Keratinocyte (primary cell): ENCODE measurements at regions not wholly inside any gene's neighbourhood (a gene's known extent, or its start where the extent isn't known, plus 50 kb on each side); places are given as distances from the start of the nearest gene placed in this dataset.

Experiments used
- DNase-seq: peaks from one replicate; pipeline ENCODE4 v3.0.0-alpha.2; 2011; ENCODE audit warnings: low read depth, missing footprints, low spot score
- FAIRE-seq: peaks from 2 replicates; lab custom pipeline; 2011; peaks lifted over from hg19 to GRCh38; lab: Jason Lieb, UNC
- H2AFZ ChIP-seq: 2 replicates; pipeline ENCODE4 v1.6.0; 2012; ENCODE audit warnings: low read length, control low read depth, inconsistent platforms; ENCODE audit not compliant: control insufficient read depth
- H3K27ac ChIP-seq: 2 replicates; pipeline ENCODE4 v1.5.1; 2011; ENCODE audit warnings: low read length; ENCODE audit not compliant: control insufficient read depth, insufficient read depth
- H3K27me3 ChIP-seq: 3 replicates; pipeline ENCODE4 v1.6.0; 2011; ENCODE audit warnings: low read length; ENCODE audit not compliant: control insufficient read depth, insufficient read depth; ENCODE audit errors: extremely low read depth
- H3K36me3 ChIP-seq, 2 experiments: 2 replicates in 1 of 2; 3 replicates in 1 of 2; pipeline ENCODE4 v1.5.1; 2011; ENCODE audit warnings: low read length in 2 of 2, mild to moderate bottlenecking in 1 of 2; ENCODE audit not compliant: control insufficient read depth in 2 of 2, insufficient read depth in 2 of 2; ENCODE audit errors: extremely low read depth in 1 of 2
- H3K4me1 ChIP-seq: 3 replicates; pipeline ENCODE4 v1.5.1; 2011; ENCODE audit warnings: low read length; ENCODE audit not compliant: control insufficient read depth, insufficient read depth; ENCODE audit errors: extremely low read depth
- H3K4me2 ChIP-seq: 3 replicates; pipeline ENCODE4 v1.6.0; 2011; ENCODE audit warnings: low read depth, low read length; ENCODE audit not compliant: control insufficient read depth, insufficient read depth; ENCODE audit errors: extremely low read depth
- H3K4me3 ChIP-seq, 3 experiments: fragments of 200-600 bp in 1 of 3; sonication (generic) in 1 of 3; 2 replicates in 2 of 3; 3 replicates in 1 of 3; pipeline ENCODE4 v1.5.1; 2011 to 2016; ENCODE audit warnings: low read length in 3 of 3, mild to moderate bottlenecking in 3 of 3, control low read depth in 2 of 3, inconsistent platforms in 1 of 3, low read depth in 1 of 3, mixed read lengths in 1 of 3, mixed run types in 1 of 3, moderate library complexity in 1 of 3; ENCODE audit not compliant: control insufficient read depth in 2 of 3, insufficient read depth in 2 of 3; ENCODE audit errors: extremely low read depth in 1 of 3
- H3K79me2 ChIP-seq: 2 replicates; pipeline ENCODE4 v1.6.0; 2012; ENCODE audit warnings: low read length; ENCODE audit not compliant: control insufficient read depth, insufficient read depth
- H3K9ac ChIP-seq: 3 replicates; pipeline ENCODE4 v1.6.0; 2011; ENCODE audit warnings: low read length; ENCODE audit not compliant: control insufficient read depth, insufficient read depth; ENCODE audit errors: extremely low read depth
- H3K9me1 ChIP-seq: 3 replicates; pipeline ENCODE4 v1.6.0; 2011; ENCODE audit warnings: low read length; ENCODE audit not compliant: control insufficient read depth, insufficient read depth; ENCODE audit errors: extremely low read depth
- H3K9me3 ChIP-seq: 2 replicates; pipeline ENCODE4 v1.5.1; 2012; ENCODE audit warnings: low read depth, low read length; ENCODE audit not compliant: control insufficient read depth
- H4K20me1 ChIP-seq: 3 replicates; pipeline ENCODE4 v1.6.0; 2011; ENCODE audit warnings: low read length; ENCODE audit not compliant: control insufficient read depth, insufficient read depth; ENCODE audit errors: extremely low read depth
- EZH2 ChIP-seq: IDR thresholded peaks from one replicate; pipeline ENCODE4 v1.6.1; 2012; ENCODE audit warnings: inconsistent platforms, mild to moderate bottlenecking, low read length, moderate library complexity
- dilution Hi-C: fragments of 300-500 bp; cut with MboI; formaldehyde crosslinking; loops from one replicate; pipeline ENCODE4 v1.7.0; 2020; ENCODE audit warnings: low sequenced_read_pairs; ENCODE audit not compliant: extremely low pct_ligation_motif_present
- TF ChIP-seq, protein P1 (sequence below), 3 experiments: IDR thresholded peaks in 1 of 3; conservative IDR thresholded peaks in 1 of 3; optimal IDR thresholded peaks in 1 of 3; 2 replicates in 2 of 3; 3 replicates in 1 of 3; pipeline versions ENCODE3 to v1.5.1; 2011; ENCODE audit warnings: low read length in 3 of 3, mild to moderate bottlenecking in 3 of 3, moderate library complexity in 2 of 3, control low read depth in 1 of 3, inconsistent platforms in 1 of 3; ENCODE audit not compliant: insufficient read depth in 2 of 3; ENCODE audit errors: extremely low read depth in 1 of 3

DNA sequence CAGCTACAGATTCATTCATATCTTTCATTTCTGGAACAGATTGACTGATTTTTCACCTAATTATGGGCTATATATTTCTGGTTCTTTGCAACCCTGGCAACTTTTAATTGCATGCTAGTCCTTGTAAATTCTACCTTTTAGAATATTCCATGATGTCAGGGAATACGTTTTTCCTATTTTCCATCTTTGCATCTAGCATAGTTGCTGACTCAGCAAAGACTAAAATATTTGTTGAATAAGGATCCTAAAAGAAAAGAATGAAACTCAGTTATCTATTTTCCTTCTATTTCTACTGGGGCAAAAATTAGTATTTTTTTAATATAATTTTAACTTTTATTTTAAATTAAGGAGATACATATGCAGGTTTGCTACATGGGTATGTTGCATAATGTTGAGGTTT, 438.3 kb downstream of the GXYLT1 start:
- H3K27ac ChIP-seq = no peak overlapping the region
- H3K9ac ChIP-seq = no peak overlapping the region
- H2AFZ ChIP-seq = no peak overlapping the region
- no peak overlapping the region for H3K4me2 ChIP-seq
- no peaks in the 10 kb centered on the region for H4K20me1 ChIP-seq
- FAIRE-seq = no peak
- H3K9me3 ChIP-seq = no peaks in the 10 kb centered on the region
- TF ChIP-seq, protein P1, sequence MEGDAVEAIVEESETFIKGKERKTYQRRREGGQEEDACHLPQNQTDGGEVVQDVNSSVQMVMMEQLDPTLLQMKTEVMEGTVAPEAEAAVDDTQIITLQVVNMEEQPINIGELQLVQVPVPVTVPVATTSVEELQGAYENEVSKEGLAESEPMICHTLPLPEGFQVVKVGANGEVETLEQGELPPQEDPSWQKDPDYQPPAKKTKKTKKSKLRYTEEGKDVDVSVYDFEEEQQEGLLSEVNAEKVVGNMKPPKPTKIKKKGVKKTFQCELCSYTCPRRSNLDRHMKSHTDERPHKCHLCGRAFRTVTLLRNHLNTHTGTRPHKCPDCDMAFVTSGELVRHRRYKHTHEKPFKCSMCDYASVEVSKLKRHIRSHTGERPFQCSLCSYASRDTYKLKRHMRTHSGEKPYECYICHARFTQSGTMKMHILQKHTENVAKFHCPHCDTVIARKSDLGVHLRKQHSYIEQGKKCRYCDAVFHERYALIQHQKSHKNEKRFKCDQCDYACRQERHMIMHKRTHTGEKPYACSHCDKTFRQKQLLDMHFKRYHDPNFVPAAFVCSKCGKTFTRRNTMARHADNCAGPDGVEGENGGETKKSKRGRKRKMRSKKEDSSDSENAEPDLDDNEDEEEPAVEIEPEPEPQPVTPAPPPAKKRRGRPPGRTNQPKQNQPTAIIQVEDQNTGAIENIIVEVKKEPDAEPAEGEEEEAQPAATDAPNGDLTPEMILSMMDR (optimal IDR thresholded peaks at IDR 0.05 in 1 of 3, IDR thresholded peaks at IDR 0.05 in 1 of 3, conservative IDR thresholded peaks at IDR 0.05 in 1 of 3; ENCODE audit: extremely low read depth in 1 of 3, insufficient read depth in 2 of 3, low read length in 3 of 3) = no peak
- no peak for TF ChIP-seq EZH2
- H3K36me3 ChIP-seq = no peaks in the 10 kb centered on the region
- dilution Hi-C loops = no loop called here
- H3K4me3 ChIP-seq = no peak overlapping the region
- H3K79me2 ChIP-seq = no peaks in the 10 kb centered on the region
- DNase-seq = no peak
- H3K9me1 ChIP-seq = no peaks in the 10 kb centered on the region
- no peaks in the 10 kb centered on the region for H3K4me1 ChIP-seq
- H3K27me3 ChIP-seq = no peaks in the 10 kb centered on the region

- Histone ChIP-seq H3K9ac (no peak overlapping the region), H2AFZ (no peak overlapping the region), H3K9me1 (no peaks in the 10 kb centered on the region), H3K9me3 (no peaks in the 10 kb centered on the region), H3K4me2 (no peak overlapping the region), H3K4me3 (no peak overlapping the region), H3K4me1 (no peaks in the 10 kb centered on the region), H3K79me2 (no peaks in the 10 kb centered on the region), H3K27ac (no peak overlapping the region), H4K20me1 (no peaks in the 10 kb centered on the region), H3K27me3 (no peaks in the 10 kb centered on the region), H3K36me3 (no peaks in the 10 kb centered on the region)
- no peak for TF ChIP-seq EZH2
- TF ChIP-seq, protein P1 (optimal IDR thresholded peaks at IDR 0.05 in 1 of 3, IDR thresholded peaks at IDR 0.05 in 1 of 3, conservative IDR thresholded peaks at IDR 0.05 in 1 of 3; ENCODE audit: extremely low read depth in 1 of 3, insufficient read depth in 2 of 3, low read length in 3 of 3) = no peak
- dilution Hi-C loops = no loop called here
- DNase-seq (no peak), FAIRE-seq (no peak)
Observed at GRCh38 chr12:41701943-41702601, 442.6 kb downstream of the GXYLT1 start.
